HG02759 (cell line): ENCODE measurements at regions not wholly inside any gene's neighbourhood (a gene's known extent, or its start where the extent isn't known, plus 50 kb on each side); places are given as distances from the start of the nearest gene placed in this dataset.

Experiments used
- ATAC-seq: cut with Tn5 transposase; IDR thresholded peaks from one replicate; pipeline ENCODE4 v1.9.1; 2021; ENCODE audit warnings: mild to moderate bottlenecking, moderate library complexity; ENCODE audit not compliant: unreplicated experiment

- ATAC-seq = no peak
Observed at GRCh38 chr5:58259685-58260152, 200.2 kb downstream of the PLK2 start.

- no peak for ATAC-seq
Observed at GRCh38 chr5:58258984-58259684, 200.8 kb downstream of the PLK2 start.

- ATAC-seq = no peak
Observed at GRCh38 chr5:58255970-58256369, 203.9 kb downstream of the PLK2 start.

GRCh38 chr5:58255386-58255785 is 204.5 kb downstream of the PLK2 start:
- no peak for ATAC-seq

GRCh38 chr5:58248221-58248620 is 211.7 kb downstream of the PLK2 start:
- no peak for ATAC-seq

GRCh38 chr5:58246461-58246944 is 213.4 kb downstream of the PLK2 start:
- no peak for ATAC-seq

GRCh38 chr5:58245476-58245840 is 214.4 kb downstream of the PLK2 start:
- ATAC-seq = no peak

GRCh38 chr5:58244819-58245475 is 214.9 kb downstream of the PLK2 start:
- no peak for ATAC-seq

- ATAC-seq = no peak
Observed at GRCh38 chr5:58241389-58241788, 218.5 kb downstream of the PLK2 start.

- ATAC-seq = no peak
Observed at GRCh38 chr5:58240322-58240721, 219.6 kb downstream of the PLK2 start.

GRCh38 chr5:58239731-58240130 is 220.2 kb downstream of the PLK2 start:
- no peak for ATAC-seq

- no peak for ATAC-seq
Observed at GRCh38 chr5:58239045-58239444, 220.8 kb downstream of the PLK2 start.

GRCh38 chr5:58236498-58236897 is 223.4 kb downstream of the PLK2 start:
- no peak for ATAC-seq

GRCh38 chr5:58235299-58235698 is 224.6 kb downstream of the PLK2 start:
- ATAC-seq = no peak

- ATAC-seq = no peak
Observed at GRCh38 chr5:58232130-58232529, 227.8 kb downstream of the PLK2 start.

GRCh38 chr5:58231041-58231440 is 228.8 kb downstream of the PLK2 start:
- no peak for ATAC-seq

- no peak for ATAC-seq
Observed at GRCh38 chr5:58228896-58229295, 231.0 kb downstream of the PLK2 start.

GRCh38 chr5:58227858-58228257 is 232.0 kb downstream of the PLK2 start:
- ATAC-seq = no peak

GRCh38 chr5:58224661-58225060 is 235.2 kb downstream of the PLK2 start:
- no peak for ATAC-seq

GRCh38 chr5:58224221-58224620 is 235.7 kb downstream of the PLK2 start:
- ATAC-seq = no peak

- ATAC-seq = no peak
Observed at GRCh38 chr5:58215364-58215763, 244.5 kb downstream of the PLK2 start.

- ATAC-seq = no peak
Observed at GRCh38 chr5:58211441-58211840, 248.4 kb downstream of the PLK2 start.
